GM19467 (cell line): ENCODE measurements at regions not wholly inside any gene's neighbourhood (a gene's known extent, or its start where the extent isn't known, plus 50 kb on each side); places are given as distances from the start of the nearest gene placed in this dataset.

Source experiments
- ATAC-seq: cut with Tn5 transposase; IDR thresholded peaks from one replicate; pipeline ENCODE4 v1.9.1; 2021; ENCODE audit warnings: mild to moderate bottlenecking, moderate library complexity; ENCODE audit not compliant: unreplicated experiment

DNA sequence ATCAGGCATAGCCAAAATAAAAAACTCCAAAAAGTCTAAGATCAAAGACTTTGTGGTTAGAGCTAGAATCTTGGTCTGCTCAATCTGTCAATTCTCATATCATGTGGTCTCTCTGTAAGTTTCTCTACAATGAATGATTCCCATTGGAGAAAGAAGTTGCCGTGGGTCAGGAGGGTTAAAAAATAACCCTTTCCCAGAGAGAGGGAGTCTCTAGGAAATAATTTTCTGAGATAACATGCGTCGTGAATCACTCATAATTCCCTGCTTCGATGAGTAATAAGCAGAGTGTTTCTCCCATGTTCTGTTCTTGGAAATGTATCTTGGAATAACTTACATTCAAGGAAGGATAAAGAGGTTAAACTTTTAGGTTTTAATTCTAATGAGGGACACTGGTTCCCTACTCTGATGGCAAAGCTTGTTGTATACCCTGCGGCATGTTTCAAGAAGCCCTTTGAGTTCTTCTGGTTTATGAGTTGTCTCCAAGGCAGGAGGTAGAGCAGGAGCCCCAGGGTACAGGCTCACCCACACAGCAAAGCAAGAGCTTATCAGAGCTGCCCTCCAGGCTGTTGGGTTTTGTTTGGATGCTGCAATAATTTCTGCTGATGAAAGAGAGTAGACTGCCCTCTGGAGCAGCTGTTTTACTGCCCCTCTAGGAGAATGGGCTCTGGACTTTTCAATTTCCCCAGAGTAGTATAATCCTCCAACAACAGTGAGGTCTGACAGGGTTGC lies 599.1 kb downstream of the QKI start:
- ATAC-seq, result no peak

DNA sequence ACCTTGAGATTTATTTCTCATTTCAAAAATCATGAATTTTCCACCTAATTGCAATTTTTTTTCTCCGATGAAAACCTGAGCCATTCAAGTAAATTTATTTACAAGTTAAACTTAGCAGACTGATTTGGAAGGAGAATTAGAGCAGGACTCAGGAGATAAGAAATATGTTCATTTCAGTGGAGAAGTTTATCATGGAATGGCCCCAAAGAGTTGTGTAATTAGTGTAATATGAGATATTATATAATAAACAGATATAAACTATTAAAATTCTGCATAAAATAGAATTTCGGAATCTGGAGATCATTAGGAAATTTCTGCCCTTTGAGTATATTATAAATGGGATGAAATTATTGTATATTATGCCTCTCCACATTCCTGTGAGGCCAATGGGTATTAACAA lies 596.8 kb downstream of the QKI start:
- ATAC-seq, result no peak

DNA sequence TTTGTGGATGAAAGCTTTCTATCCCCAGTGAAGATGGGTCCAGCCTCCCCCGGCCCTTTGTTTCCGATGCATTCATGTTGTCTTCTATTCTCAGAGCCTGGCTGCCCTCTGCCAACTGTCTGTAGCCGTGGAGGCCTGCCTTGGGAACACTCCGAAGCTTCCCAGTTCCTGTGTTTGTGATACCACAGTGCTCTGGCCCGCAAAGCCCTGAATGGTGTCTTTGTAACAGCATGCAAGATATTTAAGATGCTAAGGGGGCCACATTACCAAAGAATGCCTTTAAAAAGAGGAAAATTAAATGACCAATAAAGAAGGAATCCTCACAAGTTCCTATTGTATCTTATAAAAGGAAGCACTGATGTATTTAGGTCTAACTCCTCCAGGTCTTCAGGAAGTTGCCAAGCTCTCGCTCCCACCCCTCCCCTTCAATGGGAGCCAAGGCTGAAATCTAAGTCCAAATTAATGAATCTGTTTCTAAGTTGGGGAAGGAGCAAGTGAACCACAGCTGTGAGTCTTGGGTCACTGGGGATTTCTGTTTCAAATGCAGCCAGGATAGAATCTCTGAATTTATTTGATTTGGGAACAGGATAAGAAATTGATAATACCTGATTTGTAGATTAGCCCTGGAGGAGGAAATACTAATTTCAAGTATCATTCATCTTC lies 596.1 kb downstream of the QKI start:
- no peak for ATAC-seq

DNA sequence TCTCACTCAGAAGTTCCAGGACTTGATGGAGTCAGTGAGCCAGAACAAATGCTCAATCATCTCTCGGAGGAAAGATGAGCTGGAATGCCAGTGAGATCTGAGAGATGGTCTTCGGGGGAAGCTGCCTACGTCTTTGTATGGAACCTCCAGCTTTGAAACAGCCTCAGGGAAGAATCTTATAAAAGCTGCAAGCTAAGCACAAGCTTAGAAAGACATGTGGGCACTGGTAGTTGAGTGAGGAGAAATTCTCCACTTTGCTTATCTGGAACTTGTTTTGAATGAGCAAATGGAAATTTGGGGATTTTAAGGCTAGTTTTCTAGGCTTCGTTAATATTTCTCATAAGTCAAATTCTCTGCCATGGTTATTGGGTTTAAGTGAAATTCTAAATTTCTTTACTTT lies 594.4 kb downstream of the QKI start:
- no peak for ATAC-seq

DNA sequence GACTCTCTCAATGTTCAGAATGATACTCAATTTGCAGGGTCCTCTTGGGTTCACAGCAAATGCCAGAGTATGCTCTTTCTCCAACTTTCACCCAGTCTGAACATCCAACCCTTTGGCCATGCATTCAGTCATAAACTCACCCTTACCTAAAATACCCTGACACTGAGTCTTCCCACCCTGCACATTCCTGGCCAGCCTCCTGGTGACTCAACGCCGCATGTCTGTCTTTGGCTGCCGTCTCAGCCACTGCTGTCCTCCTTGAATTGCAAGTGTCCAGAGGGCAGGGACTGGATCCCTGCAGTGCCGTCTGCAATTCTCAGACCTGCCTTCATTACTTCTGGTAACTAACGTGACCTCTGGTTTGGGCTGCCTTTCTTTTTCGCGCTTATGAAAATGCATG lies 593.4 kb downstream of the QKI start:
- ATAC-seq, result no peak

DNA sequence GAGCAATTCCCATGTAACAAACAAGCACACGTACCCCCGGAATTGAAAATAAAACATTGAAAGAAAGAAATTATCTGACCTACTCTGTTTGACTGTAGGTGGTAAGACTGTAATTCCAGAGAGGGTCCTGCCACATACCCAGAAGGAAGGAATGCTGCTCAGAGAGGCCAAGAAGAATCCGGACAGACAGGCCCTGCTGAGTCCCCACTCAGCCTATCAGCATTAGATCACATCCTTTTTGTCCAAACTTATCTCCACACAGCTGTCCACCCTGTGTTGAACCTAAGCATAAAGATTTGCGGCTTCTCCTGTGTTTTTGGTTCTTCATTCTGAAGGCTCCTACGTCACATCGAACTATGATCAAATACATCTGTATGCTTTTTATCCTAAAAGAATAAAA lies 591.9 kb downstream of the QKI start:
- no peak for ATAC-seq

DNA sequence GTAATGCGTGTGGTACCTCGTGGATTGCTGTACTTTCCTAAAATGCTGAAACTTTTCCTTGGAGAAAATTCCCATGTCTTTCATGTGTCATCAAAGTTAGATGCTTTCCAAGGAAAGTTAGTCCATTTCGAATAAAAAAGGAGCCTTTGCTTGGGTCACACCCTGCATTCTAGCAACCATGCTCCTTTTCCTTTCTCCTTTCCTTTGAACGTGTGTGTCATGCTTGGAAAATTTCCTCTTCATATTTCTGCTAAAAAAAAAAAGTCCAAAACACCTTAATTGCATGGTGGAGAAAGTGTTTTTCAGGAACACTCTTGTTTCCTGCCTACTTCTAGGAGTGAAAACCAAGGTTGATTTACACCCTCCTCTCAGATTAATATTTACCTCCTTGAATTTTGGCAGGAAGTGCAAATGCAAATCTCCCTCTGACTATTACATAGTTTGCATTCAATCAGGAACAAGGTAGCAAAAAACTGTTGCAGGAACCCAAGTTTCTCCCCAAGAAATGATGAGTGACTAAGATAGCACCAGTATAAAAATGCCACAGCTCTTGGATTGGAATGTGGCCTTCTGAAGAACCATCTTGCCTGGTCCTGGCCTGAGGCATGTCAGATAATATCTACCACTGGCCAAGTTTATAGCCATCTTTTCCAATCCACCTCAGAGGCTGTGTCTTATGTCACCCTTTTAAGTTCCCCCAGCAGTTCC lies 590.6 kb downstream of the QKI start:
- no peak for ATAC-seq

DNA sequence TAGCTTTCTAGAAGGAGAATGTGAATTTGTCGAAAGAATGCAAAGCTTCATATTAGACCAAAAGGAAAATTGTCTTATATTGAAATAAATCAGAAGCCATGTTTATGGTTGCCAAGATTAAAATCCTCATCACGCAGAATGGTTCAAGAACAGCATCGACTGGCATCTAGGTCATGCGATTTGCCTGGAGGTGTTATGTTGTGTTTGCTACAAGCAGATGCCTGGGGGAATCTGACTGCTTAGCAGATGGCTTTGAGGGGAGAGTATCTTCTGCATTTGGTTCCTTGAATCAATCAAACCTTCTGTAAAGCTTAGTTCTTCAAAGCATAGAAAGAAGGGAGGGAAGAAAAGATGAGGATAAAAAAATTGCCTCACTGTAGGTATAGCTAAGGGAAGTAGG lies 585.8 kb downstream of the QKI start:
- ATAC-seq, result no peak

DNA sequence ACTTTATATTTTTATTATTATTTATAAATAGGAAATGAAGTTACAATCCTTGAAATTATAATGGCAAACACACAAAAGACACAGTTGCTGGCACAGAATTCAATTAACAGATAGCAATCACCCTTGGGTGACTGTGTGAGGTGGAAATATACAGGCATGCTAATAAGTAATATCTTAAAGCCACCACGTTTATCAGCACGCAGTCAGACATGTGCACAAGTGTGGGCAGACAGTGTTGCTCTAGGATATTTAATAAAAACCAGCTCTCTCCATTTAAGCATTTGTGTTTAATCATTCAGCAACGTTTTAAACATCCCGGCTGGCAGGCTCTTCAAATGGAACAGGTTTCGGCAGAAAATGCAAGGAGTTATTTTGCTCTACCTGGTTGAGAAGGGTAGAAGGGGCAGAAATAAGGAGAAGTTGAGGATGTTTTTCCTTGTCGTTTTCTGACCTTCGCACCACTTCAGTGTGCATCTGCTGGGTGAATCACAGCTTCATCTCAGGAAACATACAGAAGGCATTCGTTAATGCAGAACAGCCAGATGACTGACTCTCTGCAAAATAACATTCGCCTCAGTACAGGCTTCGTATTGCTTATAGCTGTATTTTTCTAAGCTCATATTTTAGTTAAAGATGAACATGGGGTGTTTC lies 585.1 kb downstream of the QKI start:
- ATAC-seq, result no peak

DNA sequence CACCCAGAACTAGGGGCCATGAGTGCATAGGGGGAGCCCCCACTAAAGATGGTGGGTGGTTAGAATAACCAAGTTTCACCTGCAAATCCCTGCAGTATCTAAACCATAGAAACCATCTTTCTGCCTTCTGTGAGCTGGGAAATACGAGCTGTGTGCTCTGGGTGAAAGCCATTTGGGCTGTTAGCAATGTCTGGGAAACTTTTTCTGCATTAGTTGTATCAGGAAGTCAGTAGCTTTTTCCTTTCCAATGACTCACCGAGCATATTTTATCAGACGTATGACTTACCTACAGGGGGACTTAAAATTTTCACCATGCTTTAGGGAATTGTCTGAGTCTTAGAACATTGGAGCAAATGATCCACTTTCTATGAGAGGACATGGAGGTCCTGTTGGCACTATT lies 584.0 kb downstream of the QKI start:
- no peak for ATAC-seq

DNA sequence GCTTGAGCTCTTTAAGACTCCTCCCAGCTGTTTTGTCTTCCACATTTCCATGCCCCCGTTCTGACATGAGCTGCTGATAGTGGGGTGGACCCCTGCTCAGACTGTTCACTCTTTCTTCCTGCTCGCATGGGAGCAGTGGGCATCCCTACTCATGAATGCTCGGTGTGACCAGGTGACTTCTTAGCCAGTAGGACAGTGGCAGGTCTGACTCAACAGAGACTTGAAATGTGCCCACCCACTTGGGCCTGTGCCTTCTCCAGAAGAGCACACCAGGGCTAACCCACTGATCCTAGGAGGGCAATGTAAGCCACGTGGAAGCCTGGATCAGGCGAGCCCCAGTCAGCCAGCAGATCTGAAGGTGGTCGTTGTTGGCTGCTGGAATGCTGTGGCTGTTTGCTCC lies 582.0 kb downstream of the QKI start:
- no peak for ATAC-seq

DNA sequence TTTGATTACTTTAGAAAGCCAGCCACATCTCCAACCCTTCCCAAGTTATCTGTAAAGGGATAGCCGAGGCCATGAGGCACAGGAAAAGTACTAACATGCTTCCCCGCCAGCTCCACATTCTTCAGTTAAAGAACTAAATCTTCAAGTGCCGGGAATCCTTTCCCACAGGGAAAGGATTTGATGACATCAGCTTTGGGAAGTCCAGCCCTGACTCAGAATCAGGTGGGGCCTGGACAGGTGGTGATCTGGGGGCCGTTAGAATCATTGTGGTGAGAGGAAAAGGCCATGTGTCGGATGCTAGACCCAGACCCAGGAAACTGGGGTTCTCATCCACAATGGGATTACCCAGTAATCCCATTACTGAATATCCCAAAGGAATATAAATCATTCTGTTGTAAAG lies 580.0 kb downstream of the QKI start:
- no peak for ATAC-seq

DNA sequence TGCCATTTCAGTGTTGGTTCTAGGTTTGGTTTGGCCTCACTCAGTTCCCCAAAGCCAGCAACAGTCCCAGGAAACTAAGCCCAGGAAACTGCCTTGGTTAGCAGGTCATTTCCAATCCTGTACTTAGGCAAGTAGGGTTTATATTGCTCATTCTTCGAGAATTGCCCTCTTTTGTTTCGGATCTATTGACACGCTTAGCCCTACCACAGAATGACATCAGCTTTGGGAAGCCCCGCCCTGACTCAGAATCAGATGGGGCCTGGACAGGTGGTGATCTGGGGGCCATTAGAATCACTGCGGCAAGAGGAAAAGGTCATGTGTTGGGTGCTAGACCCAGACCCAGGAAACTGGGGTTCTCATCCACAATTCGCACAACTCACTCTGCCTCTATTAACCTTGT lies 578.2 kb downstream of the QKI start:
- no peak for ATAC-seq

DNA sequence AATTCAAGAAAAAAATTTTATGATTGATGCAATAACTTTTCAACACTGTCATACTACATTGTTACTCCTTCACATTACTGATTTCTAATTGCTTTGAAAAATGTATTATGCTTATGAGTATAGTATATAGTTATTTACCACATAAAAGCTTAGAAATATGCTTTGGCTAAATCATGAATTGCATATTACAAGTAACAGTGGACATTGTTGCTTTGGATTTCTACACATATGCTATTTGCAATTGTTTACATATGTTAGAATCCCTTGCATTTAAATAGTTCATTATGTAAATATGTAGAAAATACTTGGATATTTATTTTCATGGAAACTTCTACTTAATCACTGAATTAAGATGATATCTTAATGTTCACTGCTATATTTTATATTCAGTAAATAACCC lies 577.5 kb downstream of the QKI start:
- no peak for ATAC-seq

DNA sequence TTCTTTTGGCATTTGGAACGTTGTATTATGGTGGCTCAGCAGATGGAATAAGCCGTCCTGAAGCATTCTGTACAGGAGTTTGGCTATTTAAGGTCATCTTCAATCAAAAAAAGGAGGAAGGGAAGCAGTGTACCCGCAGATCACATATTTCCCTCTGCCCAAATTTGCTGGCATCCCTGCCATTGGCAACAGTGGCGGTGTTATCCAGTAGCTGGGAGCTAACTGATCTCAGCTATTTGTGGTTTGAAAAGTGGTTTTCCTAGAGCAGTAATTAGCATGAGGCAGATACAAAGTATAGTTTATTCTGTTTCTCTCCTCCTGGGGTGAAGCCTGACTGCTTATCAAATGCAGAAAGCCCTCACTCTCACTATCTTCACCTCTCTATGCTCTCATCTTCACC lies 576.8 kb downstream of the QKI start:
- no peak for ATAC-seq

DNA sequence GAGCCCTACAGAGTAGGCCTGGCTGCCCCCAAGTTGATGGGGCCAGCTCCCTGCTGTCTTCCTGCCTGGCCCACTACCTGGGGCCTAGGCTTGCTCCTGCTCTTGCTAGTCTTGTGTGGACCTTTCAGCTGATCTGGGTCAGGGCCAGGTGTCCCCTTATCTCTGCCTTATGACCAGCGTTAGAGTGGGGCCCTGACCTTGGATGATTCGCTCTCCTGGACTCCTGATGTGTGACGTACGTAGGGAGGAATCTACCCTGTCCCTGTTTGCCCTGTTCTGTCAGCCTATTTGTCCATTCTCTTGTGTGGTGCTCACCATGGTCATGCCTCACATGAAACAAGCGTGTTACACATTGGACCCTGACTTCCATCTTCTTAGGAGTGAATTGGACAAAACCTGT lies 571.8 kb downstream of the QKI start:
- no peak for ATAC-seq

DNA sequence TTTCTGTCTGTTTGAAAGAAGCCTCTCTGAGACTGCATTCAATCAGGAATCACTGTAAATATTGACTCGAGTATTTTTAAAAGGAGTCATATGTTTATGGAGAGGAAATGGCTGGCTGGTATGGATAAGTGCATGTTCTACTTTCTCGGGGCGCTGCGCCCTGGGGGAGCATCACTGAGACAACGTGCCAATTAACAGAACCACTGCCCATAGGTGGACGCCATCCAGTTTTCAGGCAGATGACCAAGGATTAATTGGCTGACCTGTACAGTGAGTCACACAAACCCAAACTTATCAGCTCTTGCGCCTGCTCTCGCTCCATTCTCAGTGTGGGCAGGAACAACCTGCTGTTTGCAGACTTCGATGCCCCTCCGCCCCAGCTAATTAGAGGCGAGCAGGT lies 571.2 kb downstream of the QKI start:
- ATAC-seq, result no peak

DNA sequence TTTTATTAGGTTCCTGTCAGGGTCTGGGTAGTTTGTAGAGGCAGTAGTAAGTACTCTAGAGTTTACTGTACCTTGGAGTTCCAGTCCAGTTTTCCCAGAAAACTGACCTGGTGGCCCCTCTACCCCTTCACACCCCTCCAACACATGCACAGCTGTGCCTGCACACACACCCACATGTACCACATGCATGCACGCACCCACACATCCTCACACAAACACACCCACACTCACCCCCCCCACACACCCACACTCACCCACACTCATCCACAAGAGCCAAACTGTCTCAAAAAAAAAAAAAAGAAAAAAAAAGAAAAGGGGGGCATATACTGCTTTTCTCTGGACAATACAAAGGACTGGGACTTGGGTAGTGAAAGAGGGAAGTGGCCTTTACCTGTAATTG lies 570.5 kb downstream of the QKI start:
- no peak for ATAC-seq

DNA sequence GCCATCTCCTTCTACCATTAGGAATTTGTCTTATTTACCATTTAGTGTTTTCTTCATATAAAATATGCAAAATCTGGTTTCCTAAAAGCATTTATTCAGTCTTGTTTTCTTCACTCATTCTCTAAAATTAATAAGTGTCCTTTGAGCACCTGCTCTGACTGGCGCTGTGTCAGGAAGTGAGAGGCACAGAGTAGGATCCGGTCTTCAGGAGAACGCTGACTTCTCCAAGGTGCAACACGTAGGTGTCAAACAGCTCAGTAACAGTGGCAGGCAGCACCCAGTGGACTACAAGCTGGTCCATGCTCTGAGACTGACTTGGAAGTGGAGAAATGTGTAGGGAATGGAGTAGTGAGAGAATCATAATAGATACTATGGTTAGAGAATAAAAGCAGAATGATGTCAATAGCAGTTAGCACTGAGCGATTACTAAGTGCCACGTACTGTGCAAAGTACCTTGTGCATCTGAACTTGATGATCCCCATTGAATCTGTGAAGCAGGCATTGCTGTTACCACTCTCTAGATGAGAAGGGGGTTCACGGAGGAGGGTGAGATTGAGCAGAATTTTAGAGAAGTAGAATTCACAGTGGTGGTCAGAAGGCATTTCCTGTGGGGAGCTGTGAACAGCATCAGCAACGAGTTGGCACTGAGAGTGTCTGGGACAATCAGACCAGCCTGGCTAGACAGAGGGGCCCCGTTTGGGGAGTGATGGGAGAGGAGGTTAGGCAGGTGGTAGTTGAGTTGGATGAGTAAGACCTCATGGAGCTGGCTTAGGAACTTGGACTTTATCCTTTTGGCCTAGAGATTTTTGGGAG lies 569.8 kb downstream of the QKI start:
- ATAC-seq, result no peak

DNA sequence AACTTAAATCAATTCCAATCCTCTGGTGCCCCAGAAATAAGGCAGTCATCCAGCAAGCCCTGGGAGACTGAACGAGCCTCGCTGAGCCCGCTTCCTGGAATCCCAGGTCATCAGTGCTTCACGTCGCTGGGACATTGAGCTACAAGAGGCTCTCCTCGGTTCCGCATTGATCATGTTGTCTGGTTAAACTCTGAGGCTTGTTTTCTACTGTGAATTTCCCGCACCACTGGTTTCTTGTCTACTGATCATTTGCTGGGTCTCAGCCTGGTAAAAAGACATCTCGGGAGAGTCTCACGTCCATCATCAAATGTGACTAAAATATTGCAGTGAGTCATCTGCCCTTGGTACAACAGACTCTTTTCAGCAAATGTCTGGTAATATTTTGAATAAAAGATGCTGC lies 569.2 kb downstream of the QKI start:
- no peak for ATAC-seq

DNA sequence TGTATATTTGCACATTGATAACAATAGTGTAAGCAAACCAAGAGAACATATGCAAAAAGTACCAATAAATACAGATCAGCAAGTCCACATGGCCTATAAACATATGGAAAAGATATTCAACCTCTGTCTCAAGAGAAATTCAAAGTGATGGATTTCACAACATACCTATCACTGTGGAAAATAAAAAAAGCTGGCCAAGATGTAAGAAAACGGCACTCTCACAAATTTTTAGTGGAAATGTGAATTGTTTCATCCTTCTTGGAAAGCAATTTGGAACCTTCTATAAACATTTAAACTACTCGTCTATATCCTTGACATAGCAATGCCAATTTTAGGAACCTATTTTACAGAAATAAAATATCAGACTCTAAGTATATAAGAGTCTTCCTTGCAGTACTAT lies 559.8 kb downstream of the QKI start:
- ATAC-seq, result no peak
